Activated CD8-positive, alpha-beta memory T cell treated with anti-CD3 and anti-CD28 coated beads, Interleukin-2, amount 10 ng/mL, durations not matched to agents 7 days and 5 days (primary cell): ENCODE measurements at regions not wholly inside any gene's neighbourhood (a gene's known extent, or its start where the extent isn't known, plus 50 kb on each side); places are given as distances from the start of the nearest gene placed in this dataset.
A peak's percentile ranks its signal among the peaks of the same experiment; 100 is the strongest.
"Not testable (repeated sequence)": the region's sequence is repeated elsewhere in the genome, so short reads cannot be mapped to it uniquely, and the experiment has no call there.

Experiments used
- ATAC-seq: fragments of 150-1000 bp; cut with Tn5 transposase; one replicate; pipeline ENCODE4 v1.10.0; 2021; ENCODE audit warnings: moderate library complexity
- CTCF ChIA-PET: fragments of 350-600 bp; sonication (Branson Sonifier 250); formaldehyde crosslinking; loops from one replicate; lab custom pipeline; 2021; ENCODE audit warnings: antibody characterized with exemption; lab: Charles Lee
- DNase-seq: peaks from one replicate; pipeline ENCODE4 v3.0.0-alpha.2; 2020
- H3K27ac Mint-ChIP-seq: one replicate; pipeline ENCODE4 v1.8.0; 2021; ENCODE audit warnings: mild to moderate bottlenecking, mixed read lengths
- H3K27me3 Mint-ChIP-seq: one replicate; pipeline ENCODE4 v1.8.0; 2021; ENCODE audit warnings: mixed read lengths
- H3K36me3 Mint-ChIP-seq: one replicate; pipeline ENCODE4 v1.8.0; 2021; ENCODE audit warnings: mild to moderate bottlenecking, mixed read lengths
- H3K4me1 Mint-ChIP-seq: one replicate; pipeline ENCODE4 v1.8.0; 2021; ENCODE audit warnings: mixed read lengths
- H3K4me3 Mint-ChIP-seq: one replicate; pipeline ENCODE4 v1.8.0; 2021; ENCODE audit warnings: mild to moderate bottlenecking, moderate library complexity, mixed read lengths
- H3K9me3 Mint-ChIP-seq: one replicate; pipeline ENCODE4 v1.8.0; 2022; ENCODE audit warnings: low read depth, mixed read lengths

DNA sequence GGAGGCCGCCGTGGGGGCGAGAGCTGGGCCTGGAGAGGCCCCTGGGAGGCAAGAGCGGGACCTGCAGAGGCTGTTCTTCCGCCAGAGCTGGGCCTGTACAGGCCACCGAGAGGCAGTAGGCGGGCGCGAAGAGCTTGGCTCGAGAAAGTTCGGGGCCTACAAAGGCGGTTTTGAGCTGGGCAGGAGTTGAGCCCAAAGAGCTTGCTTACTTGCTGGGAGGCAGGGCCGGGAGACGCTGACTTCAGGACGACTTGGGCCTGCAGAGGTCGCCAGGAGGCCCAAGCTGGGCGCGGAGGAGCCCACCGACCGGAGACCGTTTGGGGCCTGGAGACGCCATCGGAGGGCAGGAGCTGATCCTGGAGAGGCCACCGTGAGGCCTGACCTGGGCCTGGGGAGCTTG, 257.1 kb upstream of the NUPR2 start:
- H3K36me3 Mint-ChIP-seq, H3K27me3 Mint-ChIP-seq, CTCF ChIA-PET, H3K4me3 Mint-ChIP-seq, H3K27ac Mint-ChIP-seq, H3K4me1 Mint-ChIP-seq, ATAC-seq, H3K9me3 Mint-ChIP-seq: not testable (repeated sequence)
- DNase-seq, result peak; percentile 69

DNA sequence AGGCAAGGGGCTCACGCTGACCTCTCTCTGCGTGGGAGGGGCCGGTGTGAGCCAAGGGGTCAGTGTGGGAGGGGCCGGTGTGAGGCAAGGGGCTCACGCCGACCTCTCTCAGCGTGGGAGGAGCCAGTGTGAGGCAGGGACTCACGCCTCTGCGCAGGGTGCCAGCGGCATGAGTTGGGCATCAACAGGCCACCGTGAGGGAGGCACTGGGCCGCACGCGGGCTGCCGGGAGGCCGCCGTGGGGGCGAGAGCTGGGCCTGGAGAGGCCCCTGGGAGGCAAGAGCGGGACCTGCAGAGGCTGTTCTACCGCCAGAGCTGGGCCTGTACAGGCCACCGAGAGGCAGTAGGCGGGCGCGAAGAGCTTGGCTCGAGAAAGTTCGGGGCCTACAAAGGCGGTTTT, 255.6 kb upstream of the NUPR2 start:
- DNase-seq, H3K4me3 Mint-ChIP-seq, CTCF ChIA-PET, H3K36me3 Mint-ChIP-seq, H3K27ac Mint-ChIP-seq, H3K4me1 Mint-ChIP-seq, H3K27me3 Mint-ChIP-seq, H3K9me3 Mint-ChIP-seq, ATAC-seq: not testable (repeated sequence)

DNA sequence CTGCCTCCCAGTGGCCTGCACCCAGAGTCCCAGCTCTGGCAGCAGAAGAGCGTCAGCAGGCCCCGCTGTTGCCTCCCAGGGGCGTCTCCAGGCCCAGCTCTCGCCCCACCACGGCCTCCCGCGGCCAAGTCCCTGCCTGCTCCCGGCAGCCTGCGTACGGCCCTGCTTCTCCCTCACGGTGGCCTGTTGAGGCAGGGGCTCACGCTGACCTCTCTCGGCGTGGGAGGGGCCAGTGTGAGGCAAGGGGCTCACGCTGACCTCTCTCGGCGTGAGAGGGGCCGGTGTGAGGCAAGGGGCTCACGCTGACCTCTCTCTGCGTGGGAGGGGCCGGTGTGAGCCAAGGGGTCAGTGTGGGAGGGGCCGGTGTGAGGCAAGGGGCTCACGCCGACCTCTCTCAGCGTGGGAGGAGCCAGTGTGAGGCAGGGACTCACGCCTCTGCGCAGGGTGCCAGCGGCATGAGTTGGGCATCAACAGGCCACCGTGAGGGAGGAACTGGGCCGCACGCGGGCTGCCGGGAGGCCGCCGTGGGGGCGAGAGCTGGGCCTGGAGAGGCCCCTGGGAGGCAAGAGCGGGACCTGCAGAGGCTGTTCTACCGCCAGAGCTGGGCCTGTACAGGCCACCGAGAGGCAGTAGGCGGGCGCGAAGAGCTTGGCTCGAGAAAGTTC, 254.1 kb upstream of the NUPR2 start:
- H3K27me3 Mint-ChIP-seq, H3K4me3 Mint-ChIP-seq, H3K36me3 Mint-ChIP-seq, H3K27ac Mint-ChIP-seq, CTCF ChIA-PET, DNase-seq, H3K4me1 Mint-ChIP-seq, ATAC-seq, H3K9me3 Mint-ChIP-seq: not testable (repeated sequence)

DNA sequence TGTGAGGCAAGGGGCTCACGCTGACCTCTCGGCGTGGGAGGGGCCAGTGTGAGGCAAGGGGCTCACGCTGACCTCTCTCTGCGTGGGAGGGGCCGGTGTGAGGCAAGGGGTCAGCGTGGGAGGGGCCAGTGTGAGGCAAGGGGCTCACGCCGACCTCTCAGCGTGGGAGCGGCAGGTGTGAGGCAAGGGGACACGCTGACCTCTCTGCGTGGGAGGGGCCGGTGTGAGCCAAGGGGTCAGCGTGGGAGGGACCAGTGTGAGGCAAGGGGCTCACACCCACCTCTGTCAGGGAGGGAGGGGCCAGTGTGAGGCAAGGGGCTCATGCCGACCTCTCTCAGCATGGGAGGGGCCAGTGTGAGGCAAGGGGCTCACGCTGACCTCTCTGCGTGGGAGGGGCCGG, 251.7 kb upstream of the NUPR2 start:
- H3K36me3 Mint-ChIP-seq, H3K27ac Mint-ChIP-seq, H3K9me3 Mint-ChIP-seq, ATAC-seq, H3K27me3 Mint-ChIP-seq, CTCF ChIA-PET, H3K4me3 Mint-ChIP-seq, H3K4me1 Mint-ChIP-seq, DNase-seq: not testable (repeated sequence)

DNA sequence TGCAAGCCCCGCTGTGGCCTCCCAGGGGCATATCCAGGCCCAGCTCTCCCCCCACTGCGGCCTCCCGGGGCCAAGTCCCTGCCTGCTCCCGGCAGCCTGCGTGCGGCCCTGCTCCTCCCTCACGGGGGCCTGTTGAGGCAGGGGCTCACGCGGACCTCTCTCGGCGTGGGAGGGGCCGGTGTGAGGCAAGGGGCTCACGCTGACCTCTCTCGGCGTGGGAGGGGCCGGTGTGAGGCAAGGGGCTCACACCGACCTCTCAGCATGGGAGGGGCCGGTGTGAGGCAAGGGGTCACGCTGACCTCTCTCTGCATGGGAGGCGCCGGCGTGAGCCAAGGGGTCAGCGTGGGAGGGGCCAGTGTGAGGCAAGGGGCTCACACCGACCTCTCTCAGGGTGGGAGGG, 251.2 kb upstream of the NUPR2 start:
- CTCF ChIA-PET, H3K36me3 Mint-ChIP-seq, H3K4me1 Mint-ChIP-seq, ATAC-seq, H3K27me3 Mint-ChIP-seq, H3K27ac Mint-ChIP-seq, H3K9me3 Mint-ChIP-seq, H3K4me3 Mint-ChIP-seq, DNase-seq: not testable (repeated sequence)

DNA sequence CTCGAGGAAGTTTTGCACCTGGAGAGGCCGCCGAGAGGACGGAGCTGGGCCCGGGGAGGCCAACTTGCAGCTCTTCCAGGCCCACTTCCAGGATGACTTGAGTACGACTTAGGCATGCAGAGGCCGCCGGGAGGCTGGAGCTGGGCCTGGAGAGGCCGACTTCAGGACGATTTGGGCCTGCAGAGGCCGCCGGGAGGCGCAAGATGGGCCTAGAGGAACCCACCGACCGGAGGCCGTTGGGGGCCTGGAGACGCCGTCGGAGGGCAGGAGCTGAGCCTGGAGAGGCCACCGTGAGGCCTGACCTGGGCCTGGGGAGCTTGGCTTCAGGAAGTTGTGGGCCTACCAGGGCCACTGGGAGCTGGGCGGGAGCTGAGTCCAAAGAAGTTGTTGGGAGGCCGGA, 250.5 kb upstream of the NUPR2 start:
- H3K27me3 Mint-ChIP-seq, H3K27ac Mint-ChIP-seq, H3K4me3 Mint-ChIP-seq, H3K9me3 Mint-ChIP-seq, H3K36me3 Mint-ChIP-seq, ATAC-seq, CTCF ChIA-PET, H3K4me1 Mint-ChIP-seq, DNase-seq: not testable (repeated sequence)

DNA sequence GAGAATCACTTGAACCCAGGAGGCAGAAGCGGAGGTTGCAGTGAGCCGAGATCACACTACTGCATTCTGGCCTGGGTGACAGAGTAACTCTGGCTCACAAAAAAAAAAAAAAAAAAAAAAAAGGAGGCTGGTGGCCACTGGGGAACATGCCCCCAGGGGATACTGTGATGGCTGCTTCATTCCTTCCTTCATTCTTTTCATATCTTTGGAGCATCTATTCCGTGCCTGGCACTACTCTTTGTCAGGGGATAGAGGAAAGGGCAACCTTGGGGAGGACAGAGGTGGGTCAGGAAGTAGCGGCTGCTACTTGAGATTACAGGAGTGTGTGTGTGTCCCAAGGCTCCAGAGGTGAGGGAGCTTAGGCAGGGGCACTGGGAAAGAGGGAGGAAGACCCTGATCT, 236.4 kb upstream of the NUPR2 start:
- DNase-seq, H3K4me1 Mint-ChIP-seq, H3K4me3 Mint-ChIP-seq, CTCF ChIA-PET, H3K27ac Mint-ChIP-seq, H3K9me3 Mint-ChIP-seq, H3K36me3 Mint-ChIP-seq, ATAC-seq, H3K27me3 Mint-ChIP-seq: not testable (repeated sequence)

DNA sequence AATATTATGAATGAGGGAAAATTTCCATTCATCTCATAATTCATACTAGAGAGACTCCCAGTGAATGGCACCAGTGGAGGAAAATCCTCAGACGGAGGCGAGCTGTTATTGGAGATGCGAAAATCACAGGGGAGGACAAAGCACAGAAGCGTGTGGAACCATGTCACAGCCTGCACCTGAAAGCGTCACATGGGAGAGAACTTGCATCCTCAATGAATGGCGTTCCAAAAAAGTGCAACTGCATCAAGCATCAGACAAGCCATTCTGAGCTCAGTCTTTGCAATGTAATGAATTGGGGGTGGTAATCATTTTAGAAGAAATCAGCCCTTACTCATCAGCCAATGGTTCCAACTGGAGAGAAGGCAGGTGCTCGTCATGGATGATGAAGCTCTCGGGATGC, 235.0 kb upstream of the NUPR2 start:
- H3K27ac Mint-ChIP-seq, ATAC-seq, H3K4me1 Mint-ChIP-seq, H3K36me3 Mint-ChIP-seq, H3K27me3 Mint-ChIP-seq, CTCF ChIA-PET, DNase-seq, H3K9me3 Mint-ChIP-seq, H3K4me3 Mint-ChIP-seq: not testable (repeated sequence)

DNA sequence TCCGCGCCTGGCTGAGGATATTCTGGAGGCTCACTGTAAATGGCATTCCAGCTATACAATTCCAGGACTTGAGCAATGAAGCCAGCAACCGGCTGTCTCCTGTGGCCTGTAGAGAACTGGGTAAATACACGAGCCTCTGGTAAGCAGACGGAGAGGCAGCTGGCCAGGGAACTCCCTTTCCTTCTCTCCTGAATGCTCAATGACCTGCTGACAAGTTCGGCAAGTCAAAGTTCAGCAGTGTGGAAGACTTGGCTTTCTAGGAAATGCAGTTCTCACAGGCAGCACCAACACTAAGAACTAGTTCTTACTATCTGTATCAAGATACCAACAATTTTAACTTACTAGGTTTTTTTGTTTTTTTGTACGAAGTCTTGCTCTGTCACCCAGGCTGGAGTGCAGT, 232.1 kb upstream of the NUPR2 start:
- ATAC-seq, H3K27ac Mint-ChIP-seq, H3K4me3 Mint-ChIP-seq, DNase-seq, H3K4me1 Mint-ChIP-seq, H3K36me3 Mint-ChIP-seq, H3K27me3 Mint-ChIP-seq, H3K9me3 Mint-ChIP-seq, CTCF ChIA-PET: not testable (repeated sequence)

DNA sequence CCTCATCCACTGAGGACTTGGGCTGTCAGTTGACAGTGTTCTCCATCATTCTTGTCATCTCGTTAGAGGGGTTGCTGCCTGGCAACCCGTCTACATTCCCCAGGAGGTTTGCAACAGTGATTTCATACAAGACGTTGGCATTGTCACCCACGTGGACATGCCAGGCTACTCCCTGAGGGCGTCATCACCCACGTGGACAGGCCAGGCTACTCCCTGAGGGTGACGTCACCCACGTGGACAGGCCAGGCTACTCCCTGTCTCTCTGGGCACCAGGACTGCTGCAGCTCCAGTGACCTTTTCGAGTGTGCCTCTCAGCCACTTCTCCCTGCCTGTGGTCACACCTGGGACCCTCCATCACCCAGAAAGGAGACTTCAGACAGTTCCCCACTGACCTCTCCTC, 212.1 kb upstream of the NUPR2 start:
- H3K4me3 Mint-ChIP-seq, H3K27me3 Mint-ChIP-seq, CTCF ChIA-PET, ATAC-seq, H3K9me3 Mint-ChIP-seq, H3K36me3 Mint-ChIP-seq, H3K4me1 Mint-ChIP-seq, DNase-seq, H3K27ac Mint-ChIP-seq: not testable (repeated sequence)

DNA sequence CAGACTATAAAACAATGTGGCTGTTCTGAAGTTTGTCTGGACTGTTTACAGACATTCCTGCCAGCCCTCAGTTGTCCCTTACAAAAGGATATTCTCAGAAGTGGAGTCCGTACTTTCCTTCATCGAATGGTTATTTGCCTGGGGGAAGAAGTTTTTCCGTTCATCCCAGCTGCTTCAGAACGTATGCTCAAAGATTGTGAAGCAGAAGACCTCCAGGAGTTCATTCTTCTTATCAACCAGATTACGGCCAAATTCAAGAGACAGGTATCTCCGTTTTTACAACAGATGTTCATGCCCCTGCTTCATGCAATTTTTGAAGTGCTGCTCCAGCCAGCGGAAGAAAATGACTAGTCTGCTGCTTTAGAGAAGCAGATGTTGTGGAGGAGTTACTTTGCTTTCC, 174.3 kb upstream of the NUPR2 start:
- H3K9me3 Mint-ChIP-seq, result peaks cover 28% of the 10 kb centered on the region
- H3K4me1 Mint-ChIP-seq, result no peaks in the 10 kb centered on the region
- peaks cover 4% of the 10 kb centered on the region for H3K36me3 Mint-ChIP-seq
- ATAC-seq (no peak), DNase-seq (no peak)
- CTCF ChIA-PET, result no interaction called here
- no peaks in the 10 kb centered on the region for H3K27me3 Mint-ChIP-seq
- H3K27ac Mint-ChIP-seq, result no peak overlapping the region
- H3K4me3 Mint-ChIP-seq, result no peak overlapping the region

DNA sequence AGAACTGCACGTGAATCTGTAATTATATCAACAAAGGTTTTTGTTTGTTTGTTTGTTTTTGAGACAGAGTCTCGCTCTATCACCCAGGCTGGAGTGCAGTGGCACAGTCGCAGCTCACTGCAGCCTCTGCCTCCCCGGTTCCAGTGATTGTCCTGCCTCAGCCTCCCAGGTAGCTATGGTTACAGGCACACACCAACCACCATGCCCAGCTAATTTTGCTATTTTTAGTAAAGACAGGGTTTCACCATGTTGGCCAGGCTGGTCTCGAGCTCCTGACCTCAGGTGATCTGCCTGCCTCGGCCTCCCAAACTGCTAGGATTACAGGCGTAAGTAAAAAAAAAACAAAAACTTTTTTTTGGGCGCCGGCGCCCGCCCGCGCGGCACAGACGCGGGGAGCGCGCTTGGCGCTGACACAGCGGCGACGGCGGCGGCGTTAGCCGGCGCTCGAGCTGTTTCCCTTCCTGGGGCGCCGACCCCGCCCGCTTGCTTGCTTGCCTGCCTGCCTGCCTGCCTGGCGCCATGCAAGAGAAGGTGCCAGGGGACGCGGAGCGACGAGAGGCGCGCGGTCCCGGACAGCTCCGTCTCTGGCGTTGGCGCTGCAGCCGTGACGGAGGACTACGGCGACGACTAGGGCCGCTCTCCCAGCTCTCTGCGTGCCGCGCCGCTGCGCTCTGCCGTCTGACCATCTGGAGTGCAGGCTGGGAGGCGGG, 171.4 kb upstream of the NUPR2 start:
- Mint-ChIP-seq H3K4me3 (no peak overlapping the region), H3K9me3 (peaks cover 31% of the 10 kb centered on the region), H3K27ac (no peak overlapping the region), H3K36me3 (no peaks in the 10 kb centered on the region), H3K4me1 (no peaks in the 10 kb centered on the region), H3K27me3 (no peaks in the 10 kb centered on the region)
- CTCF ChIA-PET, result no interaction called here
- no peak for ATAC-seq
- DNase-seq, result no peak

DNA sequence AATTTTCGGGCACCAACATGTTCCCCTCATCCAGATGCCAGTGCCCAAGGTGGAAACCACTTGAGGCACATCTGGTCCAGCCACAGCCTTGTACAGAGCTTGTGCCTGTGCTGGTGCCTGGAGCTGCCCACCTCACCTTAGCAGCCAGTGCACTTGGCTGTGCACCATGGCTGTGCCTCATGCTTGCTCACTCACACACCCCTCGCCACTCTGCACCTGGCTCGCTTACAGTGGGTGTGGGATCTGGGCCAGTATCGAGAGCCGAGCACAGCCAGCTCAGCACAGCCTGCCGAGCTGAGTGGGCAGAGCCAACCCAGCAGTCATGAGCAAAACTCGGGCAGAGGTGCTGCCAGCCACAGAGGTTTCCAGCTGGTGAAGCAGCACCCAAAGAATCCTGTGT, 139.9 kb upstream of the NUPR2 start:
- CTCF ChIA-PET, result no interaction called here
- Mint-ChIP-seq H3K4me3 (no peak overlapping the region), H3K9me3 (peaks cover 18% of the 10 kb centered on the region), H3K27ac (no peak overlapping the region), H3K27me3 (no peaks in the 10 kb centered on the region), H3K4me1 (no peaks in the 10 kb centered on the region), H3K36me3 (no peaks in the 10 kb centered on the region)
- DNase-seq (no peak), ATAC-seq (no peak)

DNA sequence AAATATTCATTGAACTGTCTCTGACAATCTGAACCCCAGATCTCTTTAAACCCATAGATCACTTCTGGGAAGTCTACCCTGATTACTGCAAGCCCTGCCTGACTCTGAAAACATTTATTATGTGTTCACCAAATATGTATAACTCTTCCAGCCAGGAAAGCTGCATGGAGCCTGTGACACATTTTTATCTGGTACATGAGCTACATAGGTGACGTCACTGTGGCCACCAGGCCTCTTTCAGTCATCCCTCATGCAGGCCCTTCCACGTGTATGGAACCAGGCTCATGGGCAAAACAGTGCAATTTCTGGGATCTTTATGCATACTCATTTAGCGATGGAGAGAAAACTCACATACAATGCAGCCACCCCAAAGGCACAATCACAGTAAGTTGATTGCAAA, 133.9 kb upstream of the NUPR2 start:
- ATAC-seq (no peak), DNase-seq (no peak)
- CTCF ChIA-PET, result no interaction called here
- Mint-ChIP-seq H3K27me3 (no peaks in the 10 kb centered on the region), H3K4me3 (no peak overlapping the region), H3K4me1 (no peaks in the 10 kb centered on the region), H3K36me3 (no peaks in the 10 kb centered on the region), H3K27ac (no peak overlapping the region), H3K9me3 (peaks cover 15% of the 10 kb centered on the region)
